Glutamatergic neuron (in vitro differentiated cells): ENCODE measurements at regions not wholly inside any gene's neighbourhood (a gene's known extent, or its start where the extent isn't known, plus 50 kb on each side); places are given as distances from the start of the nearest gene placed in this dataset.

Experiments used
- DNase-seq: peaks from one replicate; pipeline ENCODE4 v3.0.0; 2022
- H3K27ac Mint-ChIP-seq: one replicate; pipeline ENCODE4 v1.8.0; 2020; ENCODE audit warnings: mild to moderate bottlenecking, mixed read lengths, inconsistent platforms; ENCODE audit not compliant: unreplicated experiment
- H3K27me3 Mint-ChIP-seq: one replicate; pipeline ENCODE4 v1.8.0; 2020; ENCODE audit warnings: mild to moderate bottlenecking, moderate library complexity, mixed read lengths, inconsistent platforms; ENCODE audit not compliant: unreplicated experiment
- H3K36me3 Mint-ChIP-seq: one replicate; pipeline ENCODE4 v1.8.0; 2020; ENCODE audit warnings: mild to moderate bottlenecking, mixed read lengths, inconsistent platforms; ENCODE audit not compliant: unreplicated experiment
- H3K4me1 Mint-ChIP-seq: one replicate; pipeline ENCODE4 v1.8.0; 2020; ENCODE audit warnings: mild to moderate bottlenecking, low read depth, mixed read lengths, inconsistent platforms; ENCODE audit not compliant: unreplicated experiment
- H3K4me3 Mint-ChIP-seq: one replicate; pipeline ENCODE4 v1.8.0; 2020; ENCODE audit warnings: mild to moderate bottlenecking, mixed read lengths, inconsistent platforms; ENCODE audit not compliant: unreplicated experiment
- H3K9me3 Mint-ChIP-seq: one replicate; pipeline ENCODE4 v1.8.0; 2020; ENCODE audit warnings: mild to moderate bottlenecking, moderate library complexity, mixed read lengths, inconsistent platforms; ENCODE audit not compliant: unreplicated experiment
- CTCF ChIP-seq: fragments of 200-600 bp; sonication (generic); IDR thresholded peaks from one replicate; pipeline ENCODE4 v1.5.0; 2021; ENCODE audit not compliant: partially characterized antibody, unreplicated experiment

GRCh38 chr10:108620821-108621534 lies 1302.3 kb downstream of the XPNPEP1 start:
- Mint-ChIP-seq H3K36me3 (no peaks in the 10 kb centered on the region), H3K27ac (no peak overlapping the region), H3K4me1 (no peaks in the 10 kb centered on the region), H3K27me3 (no peaks in the 10 kb centered on the region), H3K4me3 (no peak overlapping the region), H3K9me3 (no peaks in the 10 kb centered on the region)
- TF ChIP-seq CTCF: no peak
- no peak for DNase-seq

GRCh38 chr10:108616559-108617285 lies 1306.6 kb downstream of the XPNPEP1 start:
- no peak for DNase-seq
- H3K4me3 Mint-ChIP-seq: no peak overlapping the region
- no peak for TF ChIP-seq CTCF
- no peak overlapping the region for H3K27ac Mint-ChIP-seq
- H3K36me3 Mint-ChIP-seq: no peaks in the 10 kb centered on the region
- H3K9me3 Mint-ChIP-seq: no peaks in the 10 kb centered on the region
- no peaks in the 10 kb centered on the region for H3K4me1 Mint-ChIP-seq
- H3K27me3 Mint-ChIP-seq: no peaks in the 10 kb centered on the region

- Mint-ChIP-seq H3K27me3 (no peaks in the 10 kb centered on the region), H3K9me3 (no peaks in the 10 kb centered on the region), H3K4me1 (no peaks in the 10 kb centered on the region), H3K4me3 (no peak overlapping the region), H3K27ac (no peak overlapping the region), H3K36me3 (no peaks in the 10 kb centered on the region)
- no peak for TF ChIP-seq CTCF
- no peak for DNase-seq
Measured at GRCh38 chr10:108615576-108616320, 1307.6 kb downstream of the XPNPEP1 start.

GRCh38 chr10:108612485-108612884 lies 1310.8 kb downstream of the XPNPEP1 start:
- no peak overlapping the region for H3K4me3 Mint-ChIP-seq
- no peaks in the 10 kb centered on the region for H3K4me1 Mint-ChIP-seq
- H3K27me3 Mint-ChIP-seq: peaks cover 3% of the 10 kb centered on the region
- H3K27ac Mint-ChIP-seq: no peak overlapping the region
- DNase-seq: no peak
- peaks cover 3% of the 10 kb centered on the region for H3K9me3 Mint-ChIP-seq
- H3K36me3 Mint-ChIP-seq: no peaks in the 10 kb centered on the region
- TF ChIP-seq CTCF: no peak
